H9 (cell line): ENCODE measurements at regions not wholly inside any gene's neighbourhood (a gene's known extent, or its start where the extent isn't known, plus 50 kb on each side); places are given as distances from the start of the nearest gene placed in this dataset.
A peak's percentile ranks its signal among the peaks of the same experiment; 100 is the strongest.

Experiments
- DNase-seq: peaks from one replicate; pipeline ENCODE4 v3.0.0-alpha.2; 2017
- H2AFZ ChIP-seq: one replicate; pipeline ENCODE4 v1.6.1; 2013; ENCODE audit warnings: mild to moderate bottlenecking, low read length, control low read depth, moderate library complexity
- H2AK5ac ChIP-seq: 2 replicates; pipeline ENCODE4 v1.6.1; 2013; ENCODE audit warnings: low read length, control low read depth, mixed read lengths; ENCODE audit not compliant: insufficient read length
- H2BK120ac ChIP-seq: one replicate; pipeline ENCODE4 v1.6.1; 2013; ENCODE audit warnings: low read depth, mild to moderate bottlenecking, low read length, control low read depth, inconsistent platforms; ENCODE audit not compliant: poor library complexity, severe bottlenecking
- H2BK12ac ChIP-seq: 2 replicates; pipeline ENCODE4 v1.6.1; 2013; ENCODE audit warnings: low read length, control low read depth, mixed read lengths, low read depth; ENCODE audit not compliant: insufficient read length
- H2BK15ac ChIP-seq: 2 replicates; pipeline ENCODE4 v1.6.1; 2013; ENCODE audit warnings: low read depth, low read length, control low read depth
- H2BK20ac ChIP-seq: one replicate; pipeline ENCODE4 v1.6.1; 2013; ENCODE audit warnings: low read depth, mild to moderate bottlenecking, low read length, control low read depth, inconsistent platforms; ENCODE audit not compliant: poor library complexity, severe bottlenecking
- H2BK5ac ChIP-seq: 2 replicates; pipeline ENCODE4 v1.6.1; 2013; ENCODE audit warnings: low read length, control low read depth, mixed read lengths; ENCODE audit not compliant: insufficient read length
- H3K14ac ChIP-seq: 2 replicates; pipeline ENCODE4 v1.6.1; 2013; ENCODE audit warnings: low read length, control low read depth; ENCODE audit not compliant: insufficient read depth
- H3K18ac ChIP-seq: 2 replicates; pipeline ENCODE4 v1.6.1; 2013; ENCODE audit warnings: low read depth, mild to moderate bottlenecking, mixed read lengths, low read length, control low read depth; ENCODE audit not compliant: insufficient read length
- H3K23ac ChIP-seq: 2 replicates; pipeline ENCODE4 v1.6.1; 2013; ENCODE audit warnings: low read length, control low read depth, mixed read lengths, low read depth; ENCODE audit not compliant: insufficient read length
- H3K23me2 ChIP-seq: 2 replicates; pipeline ENCODE4 v1.6.1; 2013; ENCODE audit warnings: low read depth, mild to moderate bottlenecking, mixed read lengths, low read length, control low read depth; ENCODE audit not compliant: insufficient read length, poor library complexity, severe bottlenecking
- H3K27ac ChIP-seq: 2 replicates; pipeline ENCODE4 v1.5.1; 2013; ENCODE audit warnings: low read length, control low read depth, mixed read lengths, low read depth; ENCODE audit not compliant: insufficient read length
- H3K27me3 ChIP-seq: 2 replicates; pipeline ENCODE4 v1.6.1; 2013; ENCODE audit warnings: low read length, control low read depth, inconsistent platforms; ENCODE audit not compliant: insufficient read depth
- H3K4ac ChIP-seq: 2 replicates; pipeline ENCODE4 v1.6.1; 2013; ENCODE audit warnings: low read depth, mild to moderate bottlenecking, control low read depth, inconsistent platforms, low read length, moderate library complexity
- H3K4me1 ChIP-seq: 2 replicates; pipeline ENCODE4 v1.6.1; 2013; ENCODE audit warnings: low read length, control low read depth, inconsistent platforms; ENCODE audit not compliant: insufficient read depth
- H3K4me2 ChIP-seq: 2 replicates; pipeline ENCODE4 v1.6.1; 2013; ENCODE audit warnings: low read length, control low read depth, mixed read lengths; ENCODE audit not compliant: insufficient read length, insufficient read depth
- H3K56ac ChIP-seq: 2 replicates; pipeline ENCODE4 v1.6.1; 2013; ENCODE audit warnings: low read depth, mild to moderate bottlenecking, mixed read lengths, low read length, control low read depth; ENCODE audit not compliant: insufficient read length
- H3K79me1 ChIP-seq: 2 replicates; pipeline ENCODE4 v1.6.1; 2013; ENCODE audit warnings: low read depth, mild to moderate bottlenecking, moderate library complexity, low read length, control low read depth, inconsistent platforms; ENCODE audit not compliant: insufficient read depth, poor library complexity, severe bottlenecking
- H3K79me2 ChIP-seq: 2 replicates; pipeline ENCODE4 v1.6.1; 2013; ENCODE audit warnings: low read length, control low read depth, inconsistent platforms; ENCODE audit not compliant: insufficient read depth
- H3K9ac ChIP-seq: 2 replicates; pipeline ENCODE4 v1.6.1; 2013; ENCODE audit warnings: low read length, control low read depth, mixed read lengths; ENCODE audit not compliant: insufficient read length; ENCODE audit errors: extremely low read depth
- H3K9me3 ChIP-seq: one replicate; pipeline ENCODE4 v1.6.1; 2013; ENCODE audit warnings: low read depth, low read length, inconsistent platforms; ENCODE audit not compliant: control insufficient read depth
- H3T11ph ChIP-seq: one replicate; pipeline ENCODE4 v1.6.1; 2013; ENCODE audit warnings: mild to moderate bottlenecking, low read length, control low read depth, inconsistent platforms
- H4K20me1 ChIP-seq: one replicate; pipeline ENCODE4 v1.6.1; 2013; ENCODE audit not compliant: control insufficient read depth, insufficient read length, insufficient read depth
- H4K5ac ChIP-seq: 2 replicates; pipeline ENCODE4 v1.6.1; 2013; ENCODE audit warnings: low read depth, mild to moderate bottlenecking, mixed read lengths, low read length, control low read depth; ENCODE audit not compliant: insufficient read length
- H4K8ac ChIP-seq: replicated peaks from 2 replicates; pipeline ENCODE4 v1.6.1; 2013; ENCODE audit warnings: low read length, control low read depth, mixed read lengths, low read depth; ENCODE audit not compliant: insufficient read length
- H4K91ac ChIP-seq: 2 replicates; pipeline ENCODE4 v1.6.1; 2013; ENCODE audit warnings: low read depth, mild to moderate bottlenecking, moderate library complexity, mixed read lengths, low read length, control low read depth; ENCODE audit not compliant: insufficient read length
- H3K27ac Mint-ChIP-seq, 3 experiments: 2 replicates in 2 of 3; 3 replicates in 1 of 3; pipeline ENCODE4 v1.8.0; 2020 to 2021; ENCODE audit warnings: mixed read lengths in 3 of 3, mild to moderate bottlenecking in 1 of 3, moderate library complexity in 1 of 3
- H3K27me3 Mint-ChIP-seq: 2 replicates; pipeline ENCODE4 v1.8.0; 2021; ENCODE audit warnings: low read depth, mild to moderate bottlenecking, moderate library complexity, mixed read lengths
- H3K36me3 Mint-ChIP-seq, 3 experiments: 2 replicates in 2 of 3; 3 replicates in 1 of 3; pipeline ENCODE4 v1.8.0; 2020 to 2021; ENCODE audit warnings: low read depth in 3 of 3, mixed read lengths in 3 of 3; ENCODE audit not compliant: insufficient read depth in 1 of 3
- H3K4me1 Mint-ChIP-seq, 2 experiments: 2 replicates each; pipeline ENCODE4 v1.8.0; 2020; ENCODE audit warnings: mixed read lengths in 2 of 2
- H3K4me3 Mint-ChIP-seq, 2 experiments: 2 replicates in 1 of 2; 3 replicates in 1 of 2; pipeline ENCODE4 v1.8.0; 2020 to 2021; ENCODE audit warnings: mild to moderate bottlenecking in 2 of 2, mixed read lengths in 2 of 2, moderate library complexity in 1 of 2
- H3K9me3 Mint-ChIP-seq, 2 experiments: 2 replicates in 1 of 2; 3 replicates in 1 of 2; pipeline ENCODE4 v1.8.0; 2020; ENCODE audit warnings: mild to moderate bottlenecking in 2 of 2, mixed read lengths in 2 of 2, moderate library complexity in 1 of 2
- CTCF ChIP-seq: fragments of 200-600 bp; sonication (generic); conservative IDR thresholded peaks from 3 replicates; pipeline ENCODE4 v1.8.0; 2021; ENCODE audit warnings: antibody characterized with exemption, mild to moderate bottlenecking
- WGBS: extraction: QIAGEN DNeasy Blood & Tissue Kit; methylation state at CpG from one replicate; pipeline ENCODE4 v1.1.7; 2013; ENCODE audit warnings: missing lambda C conversion rate, low lambda C conversion rate, mixed read lengths; ENCODE audit not compliant: insufficient read length; ENCODE audit errors: extremely low coverage; 5-methylcytosine and 5-hydroxymethylcytosine counted together

GRCh38 chr12:75969768-75970167, 61.8 kb downstream of the PHLDA1 start:
- no peaks in the 10 kb centered on the region; the same call in 1 of the 2 replicates for H3K27me3 Mint-ChIP-seq
- TF ChIP-seq CTCF = no peak
- H3K9ac ChIP-seq = no peak overlapping the region
- H2AK5ac ChIP-seq = no peak overlapping the region
- no peaks in the 10 kb centered on the region for H3K79me1 ChIP-seq
- no peak overlapping the region for H3K23ac ChIP-seq
- peaks cover 10% of the 10 kb centered on the region for H3K4me1 ChIP-seq
- H3K23me2 ChIP-seq = no peaks in the 10 kb centered on the region
- no peaks in the 10 kb centered on the region for H3K79me2 ChIP-seq
- H4K20me1 ChIP-seq = no peaks in the 10 kb centered on the region
- no peak overlapping the region for H3K14ac ChIP-seq
- no peak overlapping the region for H4K5ac ChIP-seq
- H3K9me3 Mint-ChIP-seq = no peaks in the 10 kb centered on the region
- H3K27me3 ChIP-seq = no peaks in the 10 kb centered on the region
- H2AFZ ChIP-seq = no peak overlapping the region
- H4K91ac ChIP-seq = no peak overlapping the region
- peak overlapping the region; percentile 3 for H3K4me2 ChIP-seq
- peaks cover 0 to 3% (median 0%) of the 10 kb centered on the region in 3 experiments; a peak in 1 of 7 replicates for H3K36me3 Mint-ChIP-seq
- H3K4ac ChIP-seq = no peak overlapping the region
- peak; percentile 80 for DNase-seq
- no peak overlapping the region for H3K18ac ChIP-seq
- no peaks in the 10 kb centered on the region for H3K9me3 ChIP-seq
- H2BK120ac ChIP-seq = no peak overlapping the region
- peaks cover 36 to 37% of the 10 kb centered on the region in 2 experiments for H3K4me1 Mint-ChIP-seq
- H2BK20ac ChIP-seq = no peak overlapping the region
- no peak overlapping the region for H3K56ac ChIP-seq
- no peak overlapping the region for H2BK5ac ChIP-seq
- no peak overlapping the region for H2BK12ac ChIP-seq
- H2BK15ac ChIP-seq = no peak overlapping the region
- no peak overlapping the region for H3K27ac ChIP-seq
- peak overlapping the region; percentile 48 to 82 (median 67); a peak in 4 of 7 replicates for H3K27ac Mint-ChIP-seq
- H3T11ph ChIP-seq = no peak overlapping the region
- WGBS = no CpG with 5 or more reads among the region's 5 CpGs
- H3K4me3 Mint-ChIP-seq = peak overlapping the region; percentile 17 to 32; a peak in 1 of 5 replicates
- H4K8ac ChIP-seq = no peak overlapping the region
